ENCODE measurements at regions not wholly inside any gene's neighbourhood (a gene's known extent, or its start where the extent isn't known, plus 50 kb on each side); places are given as distances from the start of the nearest gene placed in this dataset.

DNA sequence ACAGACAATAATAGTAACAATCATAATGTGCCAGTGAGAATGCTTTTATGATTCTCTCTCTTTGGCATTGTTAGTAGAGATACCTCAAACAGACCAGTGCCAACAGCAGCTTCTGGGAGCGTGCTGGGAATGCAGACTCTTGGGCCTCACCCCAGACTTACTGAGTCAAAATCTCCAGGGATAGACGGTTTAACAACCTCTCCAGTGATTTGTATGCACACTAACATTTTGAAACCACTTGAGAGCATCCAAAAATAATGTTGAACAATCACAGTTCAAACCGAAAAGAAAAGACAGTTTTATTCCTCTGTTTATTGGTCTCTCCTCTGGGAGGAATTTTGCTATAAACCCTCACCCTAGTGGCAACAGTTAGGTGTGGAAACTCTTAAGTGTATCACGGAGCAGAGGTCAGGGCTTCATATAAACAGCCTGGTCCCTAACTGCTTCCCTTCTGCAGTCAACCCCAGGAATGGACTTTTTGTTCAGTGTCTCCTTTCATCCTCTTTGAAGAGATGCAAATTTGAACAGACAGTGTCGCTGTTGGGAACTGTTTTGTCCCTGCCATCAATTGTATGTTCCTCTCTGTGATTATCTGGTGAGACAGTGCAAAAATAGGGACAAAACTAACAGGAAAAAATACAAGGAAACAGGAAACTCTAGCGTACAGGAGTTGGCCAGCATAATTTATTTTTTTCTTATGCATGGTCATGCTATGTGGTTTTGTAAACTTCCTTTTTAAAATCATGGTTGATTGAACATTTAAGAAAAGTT lies 162.4 kb upstream of the BTBD3 start:
- Histone ChIP-seq H3K27ac (ENCODE audit: poor library complexity, severe bottlenecking) (no peak overlapping the region), H3K4me1 (ENCODE audit: insufficient read depth, poor library complexity, severe bottlenecking) (no peaks in the 10 kb centered on the region), H3K36me3 (ENCODE audit: low read depth) (no peaks in the 10 kb centered on the region), H3K9me3 (ENCODE audit: severe bottlenecking) (no peaks in the 10 kb centered on the region), H3K4me3 (ENCODE audit: severe bottlenecking) (no peak overlapping the region), H3K27me3 (ENCODE audit: insufficient read depth, poor library complexity, severe bottlenecking) (no peaks in the 10 kb centered on the region)
- ATAC-seq (ENCODE audit: low read depth) (no peak), DNase-seq (ENCODE audit: low spot score) (no peak)
- TF ChIP-seq, protein P1, sequence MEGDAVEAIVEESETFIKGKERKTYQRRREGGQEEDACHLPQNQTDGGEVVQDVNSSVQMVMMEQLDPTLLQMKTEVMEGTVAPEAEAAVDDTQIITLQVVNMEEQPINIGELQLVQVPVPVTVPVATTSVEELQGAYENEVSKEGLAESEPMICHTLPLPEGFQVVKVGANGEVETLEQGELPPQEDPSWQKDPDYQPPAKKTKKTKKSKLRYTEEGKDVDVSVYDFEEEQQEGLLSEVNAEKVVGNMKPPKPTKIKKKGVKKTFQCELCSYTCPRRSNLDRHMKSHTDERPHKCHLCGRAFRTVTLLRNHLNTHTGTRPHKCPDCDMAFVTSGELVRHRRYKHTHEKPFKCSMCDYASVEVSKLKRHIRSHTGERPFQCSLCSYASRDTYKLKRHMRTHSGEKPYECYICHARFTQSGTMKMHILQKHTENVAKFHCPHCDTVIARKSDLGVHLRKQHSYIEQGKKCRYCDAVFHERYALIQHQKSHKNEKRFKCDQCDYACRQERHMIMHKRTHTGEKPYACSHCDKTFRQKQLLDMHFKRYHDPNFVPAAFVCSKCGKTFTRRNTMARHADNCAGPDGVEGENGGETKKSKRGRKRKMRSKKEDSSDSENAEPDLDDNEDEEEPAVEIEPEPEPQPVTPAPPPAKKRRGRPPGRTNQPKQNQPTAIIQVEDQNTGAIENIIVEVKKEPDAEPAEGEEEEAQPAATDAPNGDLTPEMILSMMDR (IDR thresholded peaks at IDR 0.05; ENCODE audit: poor library complexity, severe bottlenecking): no peak

DNA sequence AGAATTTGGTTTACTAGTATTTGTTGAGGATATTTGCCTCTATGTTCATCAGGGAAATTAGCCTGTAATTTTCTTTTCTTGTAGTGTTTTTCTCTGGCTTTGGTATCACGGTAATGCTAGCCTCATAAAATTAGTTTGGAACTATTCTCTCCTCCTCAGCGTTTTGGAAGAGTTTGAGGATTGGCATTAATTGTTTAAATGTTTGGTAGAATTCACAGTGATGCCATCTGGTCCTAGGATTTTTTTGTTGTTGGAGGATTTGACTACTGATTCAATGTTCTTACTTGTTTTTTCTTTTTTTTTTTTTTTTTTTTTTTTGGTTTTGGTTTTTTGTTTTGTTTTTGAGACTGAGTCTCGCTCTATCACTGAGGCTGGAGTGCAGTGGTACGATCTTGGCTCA lies 156.2 kb upstream of the BTBD3 start:
- H3K36me3 ChIP-seq (ENCODE audit: low read depth): no peaks in the 10 kb centered on the region
- no peak overlapping the region for H3K4me3 ChIP-seq (ENCODE audit: severe bottlenecking)
- no peaks in the 10 kb centered on the region for H3K4me1 ChIP-seq (ENCODE audit: insufficient read depth, poor library complexity, severe bottlenecking)
- no peaks in the 10 kb centered on the region for H3K27me3 ChIP-seq (ENCODE audit: insufficient read depth, poor library complexity, severe bottlenecking)
- TF ChIP-seq, protein P1 (IDR thresholded peaks at IDR 0.05; ENCODE audit: poor library complexity, severe bottlenecking): no peak
- H3K9me3 ChIP-seq (ENCODE audit: severe bottlenecking): no peaks in the 10 kb centered on the region
- no peak overlapping the region for H3K27ac ChIP-seq (ENCODE audit: poor library complexity, severe bottlenecking)
- DNase-seq (ENCODE audit: low spot score) (no peak), ATAC-seq (ENCODE audit: low read depth) (no peak)

DNA sequence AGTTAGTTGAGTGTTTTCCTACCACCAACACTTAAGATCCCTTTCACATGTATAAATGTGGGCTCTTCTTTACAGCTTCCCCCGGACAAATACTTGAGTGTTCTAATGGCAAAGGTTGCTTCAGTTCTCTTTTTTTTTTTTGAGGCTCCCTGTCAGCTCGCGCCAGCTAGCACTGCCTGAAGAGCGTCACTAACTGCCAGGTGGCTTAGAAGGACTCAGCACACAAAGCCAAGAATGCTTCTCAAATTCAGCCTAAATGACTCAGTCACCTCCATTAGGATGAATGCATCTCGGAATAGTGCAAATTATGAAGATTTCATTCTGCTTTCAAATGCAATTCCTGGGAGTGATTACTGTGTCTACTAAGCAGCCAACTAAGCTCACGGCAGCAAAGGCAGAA lies 150.7 kb upstream of the BTBD3 start:
- Histone ChIP-seq H3K9me3 (ENCODE audit: severe bottlenecking) (no peaks in the 10 kb centered on the region), H3K4me1 (ENCODE audit: insufficient read depth, poor library complexity, severe bottlenecking) (peaks cover 2% of the 10 kb centered on the region), H3K27ac (ENCODE audit: poor library complexity, severe bottlenecking) (no peak overlapping the region), H3K27me3 (ENCODE audit: insufficient read depth, poor library complexity, severe bottlenecking) (no peaks in the 10 kb centered on the region), H3K36me3 (ENCODE audit: low read depth) (no peaks in the 10 kb centered on the region), H3K4me3 (ENCODE audit: severe bottlenecking) (no peak overlapping the region)
- ATAC-seq (ENCODE audit: low read depth) (0 out of 3 replicates have a peak, but pooled peaks have one; percentile 27), DNase-seq (ENCODE audit: low spot score) (no peak)
- TF ChIP-seq, protein P1 (IDR thresholded peaks at IDR 0.05; ENCODE audit: poor library complexity, severe bottlenecking): no peak

DNA sequence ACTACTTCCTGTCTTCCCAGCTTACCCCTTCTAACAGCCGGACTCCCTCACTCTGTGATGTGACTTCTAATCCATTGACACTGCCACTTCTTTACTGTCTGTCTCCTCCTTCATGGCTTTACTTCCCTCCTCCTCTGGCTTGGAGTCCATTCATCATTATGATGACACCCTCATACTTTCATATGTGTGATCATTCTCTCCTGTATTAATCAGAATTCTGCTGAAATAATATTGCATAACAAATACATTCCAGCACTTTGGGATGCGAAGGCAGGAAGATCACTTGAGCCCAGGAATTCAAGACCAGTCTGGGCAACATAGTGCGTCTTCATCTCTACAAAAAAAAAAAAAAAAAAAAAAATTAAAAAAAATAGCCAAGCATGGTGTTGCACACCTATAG lies 147.9 kb upstream of the BTBD3 start:
- peak; percentile 91 for ATAC-seq (ENCODE audit: low read depth)
- TF ChIP-seq, protein P1 (IDR thresholded peaks at IDR 0.05; ENCODE audit: poor library complexity, severe bottlenecking): no peak
- no peak for DNase-seq (ENCODE audit: low spot score)
- Histone ChIP-seq H3K4me1 (ENCODE audit: insufficient read depth, poor library complexity, severe bottlenecking) (peaks cover 2% of the 10 kb centered on the region), H3K9me3 (ENCODE audit: severe bottlenecking) (no peaks in the 10 kb centered on the region), H3K36me3 (ENCODE audit: low read depth) (no peaks in the 10 kb centered on the region), H3K4me3 (ENCODE audit: severe bottlenecking) (no peak overlapping the region), H3K27me3 (ENCODE audit: insufficient read depth, poor library complexity, severe bottlenecking) (no peaks in the 10 kb centered on the region), H3K27ac (ENCODE audit: poor library complexity, severe bottlenecking) (peak overlapping the region; percentile 23)

DNA sequence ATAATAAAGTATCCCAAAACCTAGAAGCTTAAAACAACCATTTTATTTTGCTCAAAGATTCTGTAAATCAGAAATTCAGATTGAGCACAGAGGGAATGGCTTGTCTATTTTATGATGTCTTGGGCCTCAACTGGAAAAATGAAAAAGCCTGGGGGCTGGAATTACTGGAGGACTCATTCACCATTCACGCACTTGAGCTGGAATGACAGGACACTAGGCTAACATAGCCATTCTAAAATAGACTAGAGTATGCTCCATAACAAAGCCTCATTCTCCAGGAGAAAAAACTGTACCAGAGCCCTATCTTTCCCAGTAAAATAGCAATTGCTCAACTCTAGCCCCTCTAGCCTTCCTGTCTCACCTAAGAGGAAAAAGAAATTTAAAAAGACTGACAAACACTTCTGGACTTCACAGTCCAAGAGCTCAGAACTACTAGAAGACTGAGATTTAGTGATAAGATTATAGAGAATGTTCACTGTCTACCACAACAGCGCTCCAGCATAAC lies 145.4 kb upstream of the BTBD3 start:
- H3K4me3 ChIP-seq (ENCODE audit: severe bottlenecking): no peak overlapping the region
- H3K9me3 ChIP-seq (ENCODE audit: severe bottlenecking): no peaks in the 10 kb centered on the region
- TF ChIP-seq, protein P1 (IDR thresholded peaks at IDR 0.05; ENCODE audit: poor library complexity, severe bottlenecking): no peak
- H3K27me3 ChIP-seq (ENCODE audit: insufficient read depth, poor library complexity, severe bottlenecking): no peaks in the 10 kb centered on the region
- no peak for ATAC-seq (ENCODE audit: low read depth)
- no peaks in the 10 kb centered on the region for H3K36me3 ChIP-seq (ENCODE audit: low read depth)
- H3K4me1 ChIP-seq (ENCODE audit: insufficient read depth, poor library complexity, severe bottlenecking): peaks cover 2% of the 10 kb centered on the region
- H3K27ac ChIP-seq (ENCODE audit: poor library complexity, severe bottlenecking): no peak overlapping the region
- DNase-seq (ENCODE audit: low spot score): no peak

Data from RWPE2 (cell line).